ENCODE measurements at regions not wholly inside any gene's neighbourhood (a gene's known extent, or its start where the extent isn't known, plus 50 kb on each side); places are given as distances from the start of the nearest gene placed in this dataset.

DNA sequence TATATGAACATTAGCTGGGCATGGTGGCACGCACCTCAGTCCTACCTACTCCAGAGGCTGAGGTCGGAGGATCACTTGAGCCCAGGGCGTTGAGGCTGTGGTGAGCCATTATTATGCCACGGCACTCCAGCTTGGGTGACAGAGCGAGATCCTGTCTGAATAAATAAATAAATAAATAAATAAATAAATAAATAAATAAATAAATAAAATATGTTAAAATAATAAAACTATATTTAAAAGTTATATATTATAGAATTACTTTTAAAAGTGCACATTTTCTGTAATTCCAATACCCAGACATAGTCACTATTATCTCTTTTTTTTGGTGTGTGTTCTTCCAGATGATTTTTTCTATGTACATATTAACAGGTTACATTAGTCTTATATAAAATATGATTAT lies 382.0 kb upstream of the ROBO2 start:
- Histone ChIP-seq H3F3A (ENCODE audit: insufficient read depth, low read length) (no peaks in the 10 kb centered on the region), H3K9ac (ENCODE audit: low read length) (no peak overlapping the region), H3K79me2 (ENCODE audit: low read length) (no peaks in the 10 kb centered on the region), H3K27me3 (replicated peaks; ENCODE audit: insufficient read depth, low read length) (no peaks in the 10 kb centered on the region), H3K36me3 (replicated peaks; ENCODE audit: insufficient read depth, low read length) (no peaks in the 10 kb centered on the region), H3K9me2 (replicated peaks; ENCODE audit: insufficient read depth, low read length) (no peaks in the 10 kb centered on the region; the same call in 1 of the 2 replicates), H3K4me3 (ENCODE audit: low read length) (no peak overlapping the region), H2AFZ (ENCODE audit: low read length) (no peak overlapping the region), H3K4me1 (ENCODE audit: low read length) (no peaks in the 10 kb centered on the region; the same call in 1 of the 2 replicates), H3K27ac (ENCODE audit: low read length) (no peak overlapping the region), H3K4me2 (ENCODE audit: low read depth, low read length) (no peak overlapping the region), H3K9me3 (replicated peaks; ENCODE audit: insufficient read depth, low read length) (no peaks in the 10 kb centered on the region), H4K20me1 (ENCODE audit: insufficient read depth, low read length) (no peaks in the 10 kb centered on the region)
- no peak for DNase-seq
- TF ChIP-seq CTCF (IDR thresholded peaks at IDR 0.05; ENCODE audit: low read length) (no peak), EZH2phosphoT487 (IDR thresholded peaks at IDR 0.05; ENCODE audit: low read length) (no peak), EZH2 (optimal IDR thresholded peaks at IDR 0.05; ENCODE audit: low read depth, low read length) (no peak)

- H3K4me3 ChIP-seq (ENCODE audit: low read length) = no peak overlapping the region
- H3K27ac ChIP-seq (ENCODE audit: low read length) = no peak overlapping the region
- H4K20me1 ChIP-seq (ENCODE audit: insufficient read depth, low read length) = no peaks in the 10 kb centered on the region
- H3K4me2 ChIP-seq (ENCODE audit: low read depth, low read length) = no peak overlapping the region
- no peaks in the 10 kb centered on the region; the same call in 1 of the 2 replicates for H3K9me2 ChIP-seq (replicated peaks; ENCODE audit: insufficient read depth, low read length)
- H3K79me2 ChIP-seq (ENCODE audit: low read length) = no peaks in the 10 kb centered on the region
- no peaks in the 10 kb centered on the region for H3F3A ChIP-seq (ENCODE audit: insufficient read depth, low read length)
- no peaks in the 10 kb centered on the region for H3K9me3 ChIP-seq (replicated peaks; ENCODE audit: insufficient read depth, low read length)
- no peak overlapping the region for H3K9ac ChIP-seq (ENCODE audit: low read length)
- DNase-seq = no peak
- H3K36me3 ChIP-seq (replicated peaks; ENCODE audit: insufficient read depth, low read length) = no peaks in the 10 kb centered on the region
- H3K4me1 ChIP-seq (ENCODE audit: low read length) = no peaks in the 10 kb centered on the region
- no peaks in the 10 kb centered on the region for H3K27me3 ChIP-seq (replicated peaks; ENCODE audit: insufficient read depth, low read length)
- TF ChIP-seq EZH2 (optimal IDR thresholded peaks at IDR 0.05; ENCODE audit: low read depth, low read length) (no peak), EZH2phosphoT487 (IDR thresholded peaks at IDR 0.05; ENCODE audit: low read length) (no peak), CTCF (IDR thresholded peaks at IDR 0.05; ENCODE audit: low read length) (no peak)
- no peak overlapping the region for H2AFZ ChIP-seq (ENCODE audit: low read length)
Measured at GRCh38 chr3:76661527-76662250, 378.2 kb upstream of the ROBO2 start.

GRCh38 chr3:76664816-76665215 lies 375.1 kb upstream of the ROBO2 start:
- no peaks in the 10 kb centered on the region for H3K36me3 ChIP-seq (replicated peaks; ENCODE audit: insufficient read depth, low read length)
- H3K27me3 ChIP-seq (replicated peaks; ENCODE audit: insufficient read depth, low read length) = no peaks in the 10 kb centered on the region
- no peak overlapping the region for H3K4me3 ChIP-seq (ENCODE audit: low read length)
- no peaks in the 10 kb centered on the region for H4K20me1 ChIP-seq (ENCODE audit: insufficient read depth, low read length)
- H3K4me1 ChIP-seq (ENCODE audit: low read length) = peaks cover 14% of the 10 kb centered on the region
- H3F3A ChIP-seq (ENCODE audit: insufficient read depth, low read length) = peaks cover 9% of the 10 kb centered on the region; the same call in 1 of the 2 replicates
- TF ChIP-seq EZH2 (optimal IDR thresholded peaks at IDR 0.05; ENCODE audit: low read depth, low read length) = no peak
- no peaks in the 10 kb centered on the region; the same call in 1 of the 2 replicates for H3K9me2 ChIP-seq (replicated peaks; ENCODE audit: insufficient read depth, low read length)
- H3K9me3 ChIP-seq (replicated peaks; ENCODE audit: insufficient read depth, low read length) = no peaks in the 10 kb centered on the region
- no peak overlapping the region for H2AFZ ChIP-seq (ENCODE audit: low read length)
- DNase-seq = no peak
- no peak overlapping the region for H3K4me2 ChIP-seq (ENCODE audit: low read depth, low read length)
- H3K9ac ChIP-seq (ENCODE audit: low read length) = no peak overlapping the region
- no peaks in the 10 kb centered on the region for H3K79me2 ChIP-seq (ENCODE audit: low read length)
- H3K27ac ChIP-seq (ENCODE audit: low read length) = no peak overlapping the region

- Histone ChIP-seq H2AFZ (ENCODE audit: low read length) (peak overlapping the region; percentile 15; the same call in 1 of the 2 replicates), H3F3A (ENCODE audit: insufficient read depth, low read length) (peaks cover 9% of the 10 kb centered on the region; the same call in 1 of the 2 replicates), H3K9me3 (replicated peaks; ENCODE audit: insufficient read depth, low read length) (no peaks in the 10 kb centered on the region), H3K4me3 (ENCODE audit: low read length) (no peak overlapping the region), H3K36me3 (replicated peaks; ENCODE audit: insufficient read depth, low read length) (no peaks in the 10 kb centered on the region), H3K79me2 (ENCODE audit: low read length) (no peaks in the 10 kb centered on the region), H3K4me1 (ENCODE audit: low read length) (peaks cover 14% of the 10 kb centered on the region), H3K9ac (ENCODE audit: low read length) (no peak overlapping the region), H4K20me1 (ENCODE audit: insufficient read depth, low read length) (no peaks in the 10 kb centered on the region), H3K4me2 (ENCODE audit: low read depth, low read length) (peak overlapping the region; percentile 33), H3K27ac (ENCODE audit: low read length) (peak overlapping the region; percentile 50; the same call in 1 of the 2 replicates), H3K9me2 (replicated peaks; ENCODE audit: insufficient read depth, low read length) (no peaks in the 10 kb centered on the region), H3K27me3 (replicated peaks; ENCODE audit: insufficient read depth, low read length) (no peaks in the 10 kb centered on the region)
- TF ChIP-seq EZH2 (optimal IDR thresholded peaks at IDR 0.05; ENCODE audit: low read depth, low read length) (no peak), EZH2phosphoT487 (IDR thresholded peaks at IDR 0.05; ENCODE audit: low read length) (no peak), CTCF (IDR thresholded peaks at IDR 0.05; ENCODE audit: low read length) (no peak)
- DNase-seq = peak; percentile 79
Measured at GRCh38 chr3:76668653-76669052, 371.2 kb upstream of the ROBO2 start.
